DND-41 (cell line): ENCODE measurements at regions not wholly inside any gene's neighbourhood (a gene's known extent, or its start where the extent isn't known, plus 50 kb on each side); places are given as distances from the start of the nearest gene placed in this dataset.

Experiments
- ATAC-seq: fragments of 200-7000 bp; cut with Tn5 transposase; 3 replicates; pipeline ENCODE4 v1.9.1; 2021; ENCODE audit warnings: low read depth; ENCODE audit not compliant: insufficient read depth
- DNase-seq: peaks from one replicate; pipeline ENCODE4 v3.0.0-alpha.2; 2020
- H2AFZ ChIP-seq: 2 replicates; pipeline ENCODE4 v1.6.0; 2012; ENCODE audit warnings: low read depth, low read length
- H3K27ac ChIP-seq: 2 replicates; pipeline ENCODE4 v1.5.1; 2012; ENCODE audit warnings: low read length, inconsistent platforms
- H3K27me3 ChIP-seq: fragments of 200-600 bp; sonication (generic); 2 replicates; pipeline ENCODE4 v1.6.0; 2012; ENCODE audit warnings: low read length, mild to moderate bottlenecking, inconsistent platforms; ENCODE audit not compliant: insufficient read depth, poor library complexity
- H3K36me3 ChIP-seq: 2 replicates; pipeline ENCODE4 v1.5.1; 2012; ENCODE audit warnings: low read length, inconsistent platforms; ENCODE audit not compliant: insufficient read depth
- H3K4me1 ChIP-seq: 2 replicates; pipeline ENCODE4 v1.5.1; 2012; ENCODE audit warnings: mild to moderate bottlenecking, low read length; ENCODE audit not compliant: insufficient read depth
- H3K4me2 ChIP-seq: 2 replicates; pipeline ENCODE4 v1.6.0; 2012; ENCODE audit warnings: mild to moderate bottlenecking, moderate library complexity, low read length, inconsistent platforms; ENCODE audit not compliant: insufficient read depth
- H3K4me3 ChIP-seq, 2 experiments: fragments of 200-600 bp in 1 of 2; shearing (Covaris generic) in 1 of 2; 2 replicates each; pipeline ENCODE4 v1.5.1; 2012 to 2016; ENCODE audit warnings: inconsistent platforms in 2 of 2, low read length in 2 of 2, mild to moderate bottlenecking in 2 of 2, low read depth in 1 of 2, moderate library complexity in 1 of 2
- H3K79me2 ChIP-seq: 2 replicates; pipeline ENCODE4 v1.6.0; 2012; ENCODE audit warnings: low read length, inconsistent platforms; ENCODE audit not compliant: insufficient read depth
- H3K9ac ChIP-seq: 2 replicates; pipeline ENCODE4 v1.6.0; 2012; ENCODE audit warnings: low read depth, mild to moderate bottlenecking, inconsistent platforms, low read length, moderate library complexity
- H3K9me3 ChIP-seq: 2 replicates; pipeline ENCODE4 v1.5.1; 2012; ENCODE audit warnings: low read length, moderate library complexity, mild to moderate bottlenecking, inconsistent platforms; ENCODE audit not compliant: insufficient read depth, severe bottlenecking
- H4K20me1 ChIP-seq: 2 replicates; pipeline ENCODE4 v1.6.0; 2012; ENCODE audit warnings: low read length; ENCODE audit not compliant: insufficient read depth
- CTCF ChIP-seq: IDR thresholded peaks from 2 replicates; pipeline ENCODE4 v1.5.1; 2012; ENCODE audit warnings: borderline replicate concordance, low read length, moderate library complexity, mild to moderate bottlenecking; ENCODE audit not compliant: poor library complexity, severe bottlenecking; ENCODE audit errors: extremely low read depth
- EZH2 ChIP-seq: IDR thresholded peaks from 3 replicates; pipeline ENCODE4 v1.6.1; 2012; ENCODE audit warnings: borderline replicate concordance, low read depth, mild to moderate bottlenecking, moderate library complexity, low read length, inconsistent platforms; ENCODE audit not compliant: severe bottlenecking

GRCh38 chr19:31956771-31957392, 388.5 kb upstream of the ZNF507 start:
- no peaks in the 10 kb centered on the region for H3K79me2 ChIP-seq
- DNase-seq: no peak
- no peak overlapping the region for H2AFZ ChIP-seq
- no peak overlapping the region for H3K4me3 ChIP-seq
- no peaks in the 10 kb centered on the region for H3K36me3 ChIP-seq
- no peaks in the 10 kb centered on the region for H3K4me1 ChIP-seq
- no peak overlapping the region for H3K27ac ChIP-seq
- TF ChIP-seq EZH2 (no peak), CTCF (no peak)
- H3K4me2 ChIP-seq: no peak overlapping the region
- 0 out of 2 replicates have a peak, but pooled peaks cover 3% of the 10 kb centered on the region for H4K20me1 ChIP-seq
- H3K9me3 ChIP-seq: no peaks in the 10 kb centered on the region
- no peak overlapping the region for H3K9ac ChIP-seq
- ATAC-seq: no peak
- no peaks in the 10 kb centered on the region for H3K27me3 ChIP-seq

- Histone ChIP-seq H3K4me1 (no peaks in the 10 kb centered on the region), H3K79me2 (no peaks in the 10 kb centered on the region), H3K27ac (no peak overlapping the region), H4K20me1 (0 out of 2 replicates have a peak, but pooled peaks cover 3% of the 10 kb centered on the region), H2AFZ (no peak overlapping the region), H3K27me3 (no peaks in the 10 kb centered on the region), H3K9me3 (no peaks in the 10 kb centered on the region), H3K4me3 (no peak overlapping the region), H3K36me3 (no peaks in the 10 kb centered on the region), H3K4me2 (no peak overlapping the region), H3K9ac (no peak overlapping the region)
- ATAC-seq (no peak), DNase-seq (no peak)
- no peak for TF ChIP-seq EZH2
- TF ChIP-seq CTCF: no peak
These were observed 387.7 kb upstream of the ZNF507 start for GRCh38 chr19:31957711-31958110.

- Histone ChIP-seq H3K4me3 (no peak overlapping the region), H2AFZ (no peak overlapping the region), H3K4me2 (no peak overlapping the region), H4K20me1 (0 out of 2 replicates have a peak, but pooled peaks cover 3% of the 10 kb centered on the region), H3K36me3 (no peaks in the 10 kb centered on the region), H3K9ac (no peak overlapping the region), H3K4me1 (no peaks in the 10 kb centered on the region), H3K9me3 (no peaks in the 10 kb centered on the region), H3K27ac (no peak overlapping the region), H3K27me3 (no peaks in the 10 kb centered on the region), H3K79me2 (no peaks in the 10 kb centered on the region)
- DNase-seq (no peak), ATAC-seq (no peak)
- TF ChIP-seq CTCF (no peak), EZH2 (no peak)
These were observed 385.8 kb upstream of the ZNF507 start for GRCh38 chr19:31959527-31960018.
